H1 (cell line): ENCODE measurements at regions not wholly inside any gene's neighbourhood (a gene's known extent, or its start where the extent isn't known, plus 50 kb on each side); places are given as distances from the start of the nearest gene placed in this dataset.

Experiments used
- CTCF ChIA-PET: fragments of 300-600 bp; sonication (Branson Sonifier 250); formaldehyde crosslinking; loops from one replicate; lab custom pipeline; 2021; ENCODE audit not compliant: partially characterized antibody; lab: Charles Lee
- POLR2A ChIA-PET: fragments of 300-600 bp; sonication (Branson Sonifier 250); formaldehyde crosslinking; loops from one replicate; lab custom pipeline; 2021; ENCODE audit warnings: inconsistent platforms; ENCODE audit not compliant: partially characterized antibody; lab: Charles Lee
- DNase-seq, 2 experiments: peaks; one replicate each; pipeline versions ENCODE4 v3.0.0 to v3.0.0-alpha.2; 2010 to 2022; ENCODE audit warnings: low spot score in 2 of 2, low read depth in 1 of 2, mixed read lengths in 1 of 2
- FAIRE-seq: peaks from 2 replicates; lab custom pipeline; 2011; peaks lifted over from hg19 to GRCh38; lab: Jason Lieb, UNC
- H2AFZ ChIP-seq: 2 replicates; pipeline ENCODE4 v1.8.1; 2012; ENCODE audit warnings: low read length, inconsistent platforms
- H2AK5ac ChIP-seq: 2 replicates; pipeline ENCODE4 v1.6.1; 2013; ENCODE audit warnings: low read depth, low read length
- H2BK120ac ChIP-seq: replicated peaks from 2 replicates; pipeline ENCODE3; 2013; ENCODE audit warnings: low read depth, low read length, inconsistent platforms
- H2BK12ac ChIP-seq: 2 replicates; pipeline ENCODE4 v1.6.1; 2013; ENCODE audit warnings: low read depth, low read length
- H2BK15ac ChIP-seq: 2 replicates; pipeline ENCODE4 v1.6.1; 2013; ENCODE audit warnings: low read length
- H2BK20ac ChIP-seq: 2 replicates; pipeline ENCODE4 v1.6.1; 2013; ENCODE audit warnings: low read length
- H2BK5ac ChIP-seq: 2 replicates; pipeline ENCODE4 v1.6.1; 2013; ENCODE audit warnings: low read depth, low read length
- H3K14ac ChIP-seq: 2 replicates; pipeline ENCODE4 v1.6.1; 2013; ENCODE audit warnings: inconsistent platforms; ENCODE audit not compliant: insufficient read length
- H3K18ac ChIP-seq: 2 replicates; pipeline ENCODE4 v1.6.1; 2013; ENCODE audit warnings: low read length; ENCODE audit errors: extremely low read depth
- H3K23ac ChIP-seq: 2 replicates; pipeline ENCODE4 v1.6.1; 2013; ENCODE audit warnings: inconsistent platforms; ENCODE audit not compliant: insufficient read length
- H3K23me2 ChIP-seq: 2 replicates; pipeline ENCODE4 v1.6.1; 2013; ENCODE audit warnings: low read depth, low read length
- H3K27ac ChIP-seq: 2 replicates; pipeline ENCODE4 v1.6.1; 2011; ENCODE audit warnings: low read depth, low read length, inconsistent platforms
- H3K27me3 ChIP-seq, 4 experiments: replicated peaks in 1 of 4; 1 replicate in 1 of 4; 2 replicates in 3 of 4; pipeline versions ENCODE4 v1.6.1 to v1.8.1; 2011 to 2013; ENCODE audit warnings: low read length in 3 of 4, mild to moderate bottlenecking in 3 of 4, inconsistent platforms in 2 of 4, mixed read lengths in 2 of 4, moderate library complexity in 1 of 4; ENCODE audit not compliant: control insufficient read depth in 3 of 4, insufficient read depth in 3 of 4; ENCODE audit errors: extremely low read depth in 1 of 4
- H3K36me3 ChIP-seq, 4 experiments: 2 replicates each; pipeline versions ENCODE4 v1.6.1 to v1.8.1; 2011 to 2013; ENCODE audit warnings: mild to moderate bottlenecking in 4 of 4, low read length in 3 of 4, moderate library complexity in 2 of 4, control low read depth in 1 of 4, inconsistent platforms in 1 of 4; ENCODE audit not compliant: insufficient read depth in 4 of 4, control insufficient read depth in 2 of 4
- H3K4ac ChIP-seq: replicated peaks from 2 replicates; pipeline ENCODE3; 2013; ENCODE audit warnings: low read length, low read depth, mixed read lengths, inconsistent platforms; ENCODE audit not compliant: insufficient read length
- H3K4me1 ChIP-seq, 4 experiments: replicated peaks in 1 of 4; 1 replicate in 1 of 4; 2 replicates in 3 of 4; pipeline versions ENCODE4 v1.6.1 to v1.8.1; 2011 to 2013; ENCODE audit warnings: low read length in 3 of 4, inconsistent platforms in 2 of 4, mixed read lengths in 1 of 4; ENCODE audit not compliant: insufficient read depth in 4 of 4, control insufficient read depth in 3 of 4
- H3K4me2 ChIP-seq, 2 experiments: 2 replicates each; pipeline versions ENCODE4 v1.6.1 to v1.8.1; 2011 to 2013; ENCODE audit warnings: low read depth in 2 of 2, low read length in 2 of 2, control low read depth in 1 of 2, inconsistent platforms in 1 of 2, mild to moderate bottlenecking in 1 of 2; ENCODE audit not compliant: insufficient read depth in 1 of 2
- H3K4me3 ChIP-seq, 4 experiments: fragments of 200-600, 300-600 bp in 1 of 4; sonication (generic), shearing (Covaris generic), sonication (Bioruptor Twin) in 1 of 4; 2 replicates each; pipeline versions ENCODE4 v1.5.1 to v1.8.1; 2011 to 2016; ENCODE audit warnings: low read length in 4 of 4, low read depth in 3 of 4, control low read depth in 2 of 4, inconsistent platforms in 2 of 4, mild to moderate bottlenecking in 2 of 4, mixed read lengths in 1 of 4, moderate library complexity in 1 of 4; ENCODE audit not compliant: insufficient read depth in 2 of 4; ENCODE audit errors: extremely low read depth in 1 of 4
- H3K56ac ChIP-seq: replicated peaks from 2 replicates; pipeline ENCODE3; 2013; ENCODE audit warnings: low read depth, mild to moderate bottlenecking, mixed read lengths, low read length, inconsistent platforms; ENCODE audit not compliant: insufficient read length
- H3K79me1 ChIP-seq: 2 replicates; pipeline ENCODE4 v1.6.1; 2013; ENCODE audit warnings: low read depth, low read length, control low read depth
- H3K79me2 ChIP-seq, 2 experiments: 2 replicates each; pipeline versions ENCODE4 v1.6.1 to v1.8.1; 2012 to 2013; ENCODE audit warnings: low read length in 2 of 2, mild to moderate bottlenecking in 2 of 2, inconsistent platforms in 1 of 2; ENCODE audit not compliant: insufficient read depth in 2 of 2, control insufficient read depth in 1 of 2
- H3K9ac ChIP-seq, 4 experiments: replicated peaks in 1 of 4; 1 replicate in 1 of 4; 2 replicates in 3 of 4; pipeline versions ENCODE4 v1.6.1 to v1.8.1; 2011 to 2013; ENCODE audit warnings: low read depth in 3 of 4, low read length in 3 of 4, control low read depth in 2 of 4, mild to moderate bottlenecking in 2 of 4, moderate library complexity in 2 of 4, inconsistent platforms in 1 of 4; ENCODE audit errors: extremely low read depth in 1 of 4
- H3K9me3 ChIP-seq, 2 experiments: 2 replicates each; pipeline versions ENCODE4 v1.6.1 to v1.8.1; 2012 to 2013; ENCODE audit warnings: mild to moderate bottlenecking in 2 of 2, moderate library complexity in 2 of 2, control low read depth in 1 of 2, inconsistent platforms in 1 of 2, low read depth in 1 of 2, low read length in 1 of 2, mixed read lengths in 1 of 2; ENCODE audit not compliant: insufficient read depth in 2 of 2
- H4K20me1 ChIP-seq, 2 experiments: replicated peaks in 1 of 2; 2 replicates each; pipeline versions ENCODE3 to v1.8.1; 2011 to 2013; ENCODE audit warnings: inconsistent platforms in 2 of 2, low read length in 2 of 2, mild to moderate bottlenecking in 1 of 2; ENCODE audit not compliant: insufficient read depth in 2 of 2, control insufficient read depth in 1 of 2
- H4K5ac ChIP-seq: 2 replicates; pipeline ENCODE4 v1.6.1; 2013; ENCODE audit warnings: low read length, low read depth, mixed read lengths, inconsistent platforms; ENCODE audit not compliant: insufficient read length
- H4K8ac ChIP-seq: 2 replicates; pipeline ENCODE4 v1.8.0; 2013; ENCODE audit warnings: mild to moderate bottlenecking, moderate library complexity, low read length, inconsistent platforms; ENCODE audit not compliant: insufficient read depth; ENCODE audit errors: extremely low read depth
- H4K91ac ChIP-seq: replicated peaks from 2 replicates; pipeline ENCODE3; 2013; ENCODE audit warnings: low read length, mixed read lengths, inconsistent platforms; ENCODE audit not compliant: insufficient read length
- CBX8 ChIP-seq: fragments of 300-800, 300-1000 bp; sonication (generic); IDR thresholded peaks from 2 replicates; pipeline ENCODE4 v1.7.1; 2016; ENCODE audit warnings: low read depth, low read length, borderline replicate concordance
- CREB1 ChIP-seq: IDR thresholded peaks from 2 replicates; pipeline ENCODE4 v1.6.1; 2012; ENCODE audit warnings: inconsistent platforms
- CTBP2 ChIP-seq: IDR thresholded peaks from 2 replicates; pipeline ENCODE4 v1.7.0; 2011; ENCODE audit warnings: borderline replicate concordance, mild to moderate bottlenecking, moderate library complexity, mixed read lengths, low read length; ENCODE audit not compliant: insufficient read depth, insufficient read length
- KDM1A ChIP-seq: fragments of 200-600, 300-600 bp; sonication (generic); IDR thresholded peaks from 2 replicates; pipeline ENCODE4 v1.7.1; 2016; ENCODE audit warnings: mild to moderate bottlenecking, low read length, borderline replicate concordance
- MAFK ChIP-seq: IDR thresholded peaks from 2 replicates; pipeline ENCODE4 v1.6.1; 2012; ENCODE audit warnings: low read depth, mild to moderate bottlenecking, improper control_type of control experiment, low read length
- NRF1 ChIP-seq: IDR thresholded peaks from 2 replicates; pipeline ENCODE4 v1.6.1; 2011; ENCODE audit warnings: mild to moderate bottlenecking, low read depth, low read length, improper control_type of control experiment
- SIN3A ChIP-seq, 2 experiments: IDR thresholded peaks in 1 of 2; conservative IDR thresholded peaks in 1 of 2; 2 replicates each; pipeline ENCODE4 v1.6.1; 2011 to 2012; ENCODE audit warnings: low read length in 2 of 2, improper control_type of control experiment in 1 of 2, low read depth in 1 of 2, mild to moderate bottlenecking in 1 of 2
- WGBS, 2 experiments: shearing (Covaris generic) in 1 of 2; methylation state at CpG; one replicate each; pipeline versions ENCODE4 v1.1.6 to v1.1.7; 2013 to 2015; ENCODE audit warnings: low lambda C conversion rate in 2 of 2, mixed read lengths in 2 of 2, inconsistent platforms in 1 of 2, low coverage in 1 of 2, missing lambda C conversion rate in 1 of 2; ENCODE audit not compliant: insufficient replicate concordance in 2 of 2, insufficient coverage in 1 of 2, insufficient read length in 1 of 2; ENCODE audit errors: extremely low coverage in 1 of 2, missing lambda C conversion rate in 1 of 2; 5-methylcytosine and 5-hydroxymethylcytosine counted together
- TF ChIP-seq, protein P1 (sequence below): IDR thresholded peaks from 2 replicates; pipeline ENCODE4 v1.6.1; 2012; ENCODE audit warnings: inconsistent platforms
- TF ChIP-seq, protein P2 (sequence below), 3 experiments: IDR thresholded peaks; 1 replicate in 2 of 3; 2 replicates in 1 of 3; pipeline versions ENCODE4 v1.5.1 to v1.6.1; 2011; ENCODE audit warnings: low read length in 3 of 3, mild to moderate bottlenecking in 3 of 3, inconsistent platforms in 2 of 3, low read depth in 1 of 3, moderate library complexity in 1 of 3; ENCODE audit not compliant: insufficient read depth in 1 of 3; ENCODE audit errors: control extremely low read depth in 1 of 3

DNA sequence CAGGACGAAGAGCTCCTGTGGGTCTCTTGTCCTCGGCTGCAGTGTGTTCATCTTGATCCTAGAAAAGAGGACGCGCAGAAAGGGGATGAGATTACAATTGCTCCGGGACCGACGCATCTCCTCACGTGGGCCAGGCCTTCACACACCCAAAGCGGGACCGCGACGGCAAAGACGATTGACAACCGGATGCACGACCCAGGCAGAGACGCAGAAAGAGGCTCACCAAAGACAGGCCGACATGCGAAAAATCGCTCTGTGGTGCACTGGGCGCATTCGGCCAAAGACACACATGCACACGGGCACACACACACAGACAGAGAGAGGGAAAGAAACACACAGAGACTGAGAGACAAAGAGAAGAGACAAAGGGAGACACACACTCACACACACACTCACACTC lies 1089.9 kb upstream of the DEFB115 start:
- Histone ChIP-seq H3K36me3 (no peaks in the 10 kb centered on the region), H4K91ac (no peak overlapping the region), H3K18ac (no peak overlapping the region), H3K79me1 (no peaks in the 10 kb centered on the region), H2BK5ac (no peak overlapping the region), H3K27ac (no peak overlapping the region), H3K14ac (no peak overlapping the region), H3K79me2 (no peaks in the 10 kb centered on the region), H2AFZ (no peak overlapping the region), H3K4me3 (no peak overlapping the region), H3K4ac (no peak overlapping the region), H3K27me3 (no peaks in the 10 kb centered on the region), H4K20me1 (no peaks in the 10 kb centered on the region), H3K9ac (no peak overlapping the region), H2AK5ac (no peak overlapping the region), H2BK15ac (no peak overlapping the region), H2BK12ac (no peak overlapping the region), H3K23me2 (no peaks in the 10 kb centered on the region), H3K4me2 (no peak overlapping the region), H2BK120ac (no peak overlapping the region), H4K8ac (no peak overlapping the region), H3K9me3 (peaks cover 19 to 31% of the 10 kb centered on the region in 2 experiments; a peak in 3 of 4 replicates), H4K5ac (no peak overlapping the region), H2BK20ac (no peak overlapping the region), H3K4me1 (no peaks in the 10 kb centered on the region), H3K56ac (no peak overlapping the region), H3K23ac (no peak overlapping the region)
- DNase-seq: no peak
- CTCF ChIA-PET: no interaction called here
- POLR2A ChIA-PET: no interaction called here
- WGBS, 2 experiments: 92% methylated on average over 18 of the region's 22 CpGs; no CpG with 5 or more reads in 1 of the 2 experiments
- no peak for FAIRE-seq
- TF ChIP-seq NRF1 (no peak), KDM1A (no peak), CTBP2 (no peak), SIN3A (conservative IDR thresholded peaks at IDR 0.05 in 1 of 2, IDR thresholded peaks at IDR 0.05 in 1 of 2; ENCODE audit: low read depth in 1 of 2, low read length in 2 of 2) (no peak), CREB1 (no peak), MAFK (no peak), CBX8 (no peak)
- TF ChIP-seq, protein P1, sequence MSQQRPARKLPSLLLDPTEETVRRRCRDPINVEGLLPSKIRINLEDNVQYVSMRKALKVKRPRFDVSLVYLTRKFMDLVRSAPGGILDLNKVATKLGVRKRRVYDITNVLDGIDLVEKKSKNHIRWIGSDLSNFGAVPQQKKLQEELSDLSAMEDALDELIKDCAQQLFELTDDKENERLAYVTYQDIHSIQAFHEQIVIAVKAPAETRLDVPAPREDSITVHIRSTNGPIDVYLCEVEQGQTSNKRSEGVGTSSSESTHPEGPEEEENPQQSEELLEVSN: no peak
- TF ChIP-seq, protein P2, sequence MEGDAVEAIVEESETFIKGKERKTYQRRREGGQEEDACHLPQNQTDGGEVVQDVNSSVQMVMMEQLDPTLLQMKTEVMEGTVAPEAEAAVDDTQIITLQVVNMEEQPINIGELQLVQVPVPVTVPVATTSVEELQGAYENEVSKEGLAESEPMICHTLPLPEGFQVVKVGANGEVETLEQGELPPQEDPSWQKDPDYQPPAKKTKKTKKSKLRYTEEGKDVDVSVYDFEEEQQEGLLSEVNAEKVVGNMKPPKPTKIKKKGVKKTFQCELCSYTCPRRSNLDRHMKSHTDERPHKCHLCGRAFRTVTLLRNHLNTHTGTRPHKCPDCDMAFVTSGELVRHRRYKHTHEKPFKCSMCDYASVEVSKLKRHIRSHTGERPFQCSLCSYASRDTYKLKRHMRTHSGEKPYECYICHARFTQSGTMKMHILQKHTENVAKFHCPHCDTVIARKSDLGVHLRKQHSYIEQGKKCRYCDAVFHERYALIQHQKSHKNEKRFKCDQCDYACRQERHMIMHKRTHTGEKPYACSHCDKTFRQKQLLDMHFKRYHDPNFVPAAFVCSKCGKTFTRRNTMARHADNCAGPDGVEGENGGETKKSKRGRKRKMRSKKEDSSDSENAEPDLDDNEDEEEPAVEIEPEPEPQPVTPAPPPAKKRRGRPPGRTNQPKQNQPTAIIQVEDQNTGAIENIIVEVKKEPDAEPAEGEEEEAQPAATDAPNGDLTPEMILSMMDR (IDR thresholded peaks at IDR 0.05; ENCODE audit: control extremely low read depth in 1 of 3, insufficient read depth in 1 of 3, low read depth in 1 of 3, low read length in 3 of 3): no peak
